GM23338 (cell line): ENCODE measurements at regions not wholly inside any gene's neighbourhood (a gene's known extent, or its start where the extent isn't known, plus 50 kb on each side); places are given as distances from the start of the nearest gene placed in this dataset.

ENCODE experiments used
- CREB1 ChIP-seq: fragments of 250-450 bp; sonication (Bioruptor Pico); IDR thresholded peaks from 2 replicates; pipeline ENCODE4 v1.5.0; 2020; ENCODE audit warnings: low read depth, mild to moderate bottlenecking, moderate library complexity
- CTCF ChIP-seq, 2 experiments: fragments of 200-600 bp in 1 of 2; sonication (generic) in 1 of 2; conservative IDR thresholded peaks; 2 replicates each; pipeline versions ENCODE4 v1.5.1 to v1.6.1; 2016 to 2017; ENCODE audit warnings: antibody characterized with exemption in 2 of 2, low read depth in 2 of 2, mild to moderate bottlenecking in 2 of 2, moderate library complexity in 1 of 2
- EZH2 ChIP-seq: fragments of 200-600 bp; sonication (generic); IDR thresholded peaks from one replicate; pipeline ENCODE4 v1.8.0; 2017; ENCODE audit warnings: antibody characterized with exemption, mild to moderate bottlenecking, low read depth; ENCODE audit not compliant: unreplicated experiment
- EZH2phosphoT487 ChIP-seq: fragments of 200-600 bp; sonication (generic); IDR thresholded peaks from one replicate; pipeline ENCODE4 v1.8.1; 2018; ENCODE audit warnings: antibody characterized with exemption; ENCODE audit not compliant: unreplicated experiment
- JUNB ChIP-seq: IDR thresholded peaks from one replicate; pipeline ENCODE4 v1.6.1; 2016; ENCODE audit warnings: antibody characterized with exemption; ENCODE audit not compliant: unreplicated experiment
- NANOG ChIP-seq: IDR thresholded peaks from 2 replicates; pipeline ENCODE4 v1.6.1; 2016; ENCODE audit warnings: antibody characterized with exemption, borderline replicate concordance
- POLR2AphosphoS5 ChIP-seq: IDR thresholded peaks from 2 replicates; pipeline ENCODE4 v1.6.1; 2016; ENCODE audit warnings: antibody characterized with exemption, low read depth
- STAT1 ChIP-seq: IDR thresholded peaks from one replicate; pipeline ENCODE4 v1.6.1; 2016; ENCODE audit warnings: antibody characterized with exemption; ENCODE audit not compliant: unreplicated experiment
- TF ChIP-seq, protein P1 (sequence below): IDR thresholded peaks from one replicate; pipeline ENCODE4 v1.6.1; 2018; ENCODE audit warnings: antibody characterized with exemption; ENCODE audit not compliant: unreplicated experiment
- TF ChIP-seq, protein P2 (sequence below): IDR thresholded peaks from 2 replicates; pipeline ENCODE4 v1.6.1; 2016; ENCODE audit warnings: antibody characterized with exemption

DNA sequence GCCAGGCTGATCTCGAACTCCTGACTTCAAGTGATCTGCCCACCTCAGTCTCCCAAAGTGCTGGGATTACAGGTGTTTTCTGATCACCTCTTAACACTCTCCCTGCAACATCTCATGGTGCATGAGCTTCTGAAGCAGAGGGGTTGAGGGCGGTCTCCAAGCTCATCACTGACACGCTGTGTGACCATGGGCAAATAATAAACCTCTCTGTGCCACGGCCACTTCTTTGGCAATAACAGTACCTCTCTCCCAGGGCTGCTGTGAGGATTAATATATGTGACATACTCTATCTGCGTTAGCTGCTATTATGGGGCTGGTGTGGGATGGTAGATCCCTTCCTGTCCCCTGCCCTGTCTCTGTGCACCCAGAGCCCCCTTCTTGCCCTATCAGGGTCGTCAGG is 62.9 kb upstream of the LHX5 start:
- TF ChIP-seq POLR2AphosphoS5 (no peak), NANOG (no peak), CTCF (conservative IDR thresholded peaks at IDR 0.05; ENCODE audit: low read depth in 2 of 2) (no peak), EZH2 (no peak), JUNB (no peak), STAT1 (no peak), CREB1 (no peak), EZH2phosphoT487 (no peak)
- TF ChIP-seq, protein P1, sequence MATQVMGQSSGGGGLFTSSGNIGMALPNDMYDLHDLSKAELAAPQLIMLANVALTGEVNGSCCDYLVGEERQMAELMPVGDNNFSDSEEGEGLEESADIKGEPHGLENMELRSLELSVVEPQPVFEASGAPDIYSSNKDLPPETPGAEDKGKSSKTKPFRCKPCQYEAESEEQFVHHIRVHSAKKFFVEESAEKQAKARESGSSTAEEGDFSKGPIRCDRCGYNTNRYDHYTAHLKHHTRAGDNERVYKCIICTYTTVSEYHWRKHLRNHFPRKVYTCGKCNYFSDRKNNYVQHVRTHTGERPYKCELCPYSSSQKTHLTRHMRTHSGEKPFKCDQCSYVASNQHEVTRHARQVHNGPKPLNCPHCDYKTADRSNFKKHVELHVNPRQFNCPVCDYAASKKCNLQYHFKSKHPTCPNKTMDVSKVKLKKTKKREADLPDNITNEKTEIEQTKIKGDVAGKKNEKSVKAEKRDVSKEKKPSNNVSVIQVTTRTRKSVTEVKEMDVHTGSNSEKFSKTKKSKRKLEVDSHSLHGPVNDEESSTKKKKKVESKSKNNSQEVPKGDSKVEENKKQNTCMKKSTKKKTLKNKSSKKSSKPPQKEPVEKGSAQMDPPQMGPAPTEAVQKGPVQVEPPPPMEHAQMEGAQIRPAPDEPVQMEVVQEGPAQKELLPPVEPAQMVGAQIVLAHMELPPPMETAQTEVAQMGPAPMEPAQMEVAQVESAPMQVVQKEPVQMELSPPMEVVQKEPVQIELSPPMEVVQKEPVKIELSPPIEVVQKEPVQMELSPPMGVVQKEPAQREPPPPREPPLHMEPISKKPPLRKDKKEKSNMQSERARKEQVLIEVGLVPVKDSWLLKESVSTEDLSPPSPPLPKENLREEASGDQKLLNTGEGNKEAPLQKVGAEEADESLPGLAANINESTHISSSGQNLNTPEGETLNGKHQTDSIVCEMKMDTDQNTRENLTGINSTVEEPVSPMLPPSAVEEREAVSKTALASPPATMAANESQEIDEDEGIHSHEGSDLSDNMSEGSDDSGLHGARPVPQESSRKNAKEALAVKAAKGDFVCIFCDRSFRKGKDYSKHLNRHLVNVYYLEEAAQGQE: no peak
- TF ChIP-seq, protein P2, sequence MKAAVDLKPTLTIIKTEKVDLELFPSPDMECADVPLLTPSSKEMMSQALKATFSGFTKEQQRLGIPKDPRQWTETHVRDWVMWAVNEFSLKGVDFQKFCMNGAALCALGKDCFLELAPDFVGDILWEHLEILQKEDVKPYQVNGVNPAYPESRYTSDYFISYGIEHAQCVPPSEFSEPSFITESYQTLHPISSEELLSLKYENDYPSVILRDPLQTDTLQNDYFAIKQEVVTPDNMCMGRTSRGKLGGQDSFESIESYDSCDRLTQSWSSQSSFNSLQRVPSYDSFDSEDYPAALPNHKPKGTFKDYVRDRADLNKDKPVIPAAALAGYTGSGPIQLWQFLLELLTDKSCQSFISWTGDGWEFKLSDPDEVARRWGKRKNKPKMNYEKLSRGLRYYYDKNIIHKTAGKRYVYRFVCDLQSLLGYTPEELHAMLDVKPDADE: no peak
